GM12878 (cell line): ENCODE measurements at regions not wholly inside any gene's neighbourhood (a gene's known extent, or its start where the extent isn't known, plus 50 kb on each side); places are given as distances from the start of the nearest gene placed in this dataset.

Experiments used
- ATAC-seq: fragments of 200-7000 bp; cut with Tn5 transposase; 3 replicates; pipeline ENCODE4 v1.9.1; 2020; ENCODE audit warnings: mild to moderate bottlenecking, moderate library complexity
- BruUV-seq: library from RNA; stranded (reverse); fragments of 400-500 nt; replicated peaks from 2 replicates; lab custom pipeline; 2021; lab: Mats Ljungman, UMichigan
- CTCF ChIA-PET: fragments of 300-600 bp; sonication (Branson Sonifier 250); formaldehyde crosslinking; extraction: SDS; loops from one replicate; lab custom pipeline; 2021; ENCODE audit warnings: inconsistent platforms; lab: Yijun Ruan, JAX
- POLR2A ChIA-PET: fragments of 350-600 bp; formaldehyde crosslinking; extraction: SDS; loops from one replicate; lab custom pipeline; 2021; ENCODE audit warnings: inconsistent platforms; lab: Charles Lee
- RAD21 ChIA-PET: fragments of 300-600 bp; sonication (Branson Sonifier 250); formaldehyde crosslinking; loops from one replicate; lab custom pipeline; 2023; ENCODE audit warnings: antibody characterized with exemption; ENCODE audit not compliant: unreplicated experiment; lab: Charles Lee
- SMC1A ChIA-PET: fragments of 300-600 bp; sonication (Branson Sonifier 250); formaldehyde crosslinking; loops from one replicate; lab custom pipeline; 2023; ENCODE audit not compliant: unreplicated experiment, uncharacterized antibody; lab: Charles Lee
- DNase-seq: peaks from one replicate; pipeline ENCODE4 v3.0.0-alpha.2; 2011; ENCODE audit warnings: low read depth, low spot score
- FAIRE-seq: peaks from 3 replicates; lab custom pipeline; 2011; peaks lifted over from hg19 to GRCh38; lab: Jason Lieb, UNC
- H2AFZ ChIP-seq: 2 replicates; pipeline ENCODE4 v1.6.0; 2011; ENCODE audit warnings: low read depth, low read length, control low read depth; ENCODE audit not compliant: control insufficient read depth
- H3K27ac ChIP-seq: 2 replicates; pipeline ENCODE4 v1.5.1; 2011; ENCODE audit warnings: control low read depth; ENCODE audit not compliant: control insufficient read depth, insufficient read depth
- H3K27me3 ChIP-seq, 2 experiments: replicated peaks in 1 of 2; 2 replicates each; pipeline versions ENCODE4 v1.6.0 to v1.6.1; 2011; ENCODE audit warnings: low read length in 1 of 2; ENCODE audit not compliant: control insufficient read depth in 2 of 2, insufficient read depth in 2 of 2
- H3K36me3 ChIP-seq, 2 experiments: 2 replicates each; pipeline ENCODE4 v1.5.1; 2011; ENCODE audit warnings: low read length in 1 of 2; ENCODE audit not compliant: control insufficient read depth in 2 of 2, insufficient read depth in 2 of 2
- H3K4me1 ChIP-seq: 2 replicates; pipeline ENCODE4 v1.6.1; 2011; ENCODE audit warnings: mild to moderate bottlenecking, low read length, moderate library complexity, mixed read lengths; ENCODE audit not compliant: control insufficient read depth, insufficient read depth
- H3K4me2 ChIP-seq: 2 replicates; pipeline ENCODE4 v1.6.0; 2011; ENCODE audit warnings: control low read depth; ENCODE audit not compliant: control insufficient read depth, insufficient read depth
- H3K4me3 ChIP-seq: fragments of 200-600 bp; sonication (generic); 2 replicates; pipeline ENCODE4 v1.5.1; 2016
- H3K79me2 ChIP-seq: 2 replicates; pipeline ENCODE4 v1.6.0; 2011; ENCODE audit warnings: low read length; ENCODE audit not compliant: control insufficient read depth, insufficient read depth
- H3K9ac ChIP-seq: 2 replicates; pipeline ENCODE4 v1.8.0; 2011; ENCODE audit warnings: low read length, control low read depth, mixed read lengths; ENCODE audit not compliant: control insufficient read depth, insufficient read depth
- H3K9me3 ChIP-seq: replicated peaks from 3 replicates; pipeline ENCODE4 v1.5.1; 2011; ENCODE audit warnings: mild to moderate bottlenecking, low read length; ENCODE audit not compliant: control insufficient read depth, insufficient read depth
- H4K20me1 ChIP-seq: 2 replicates; pipeline ENCODE4 v1.6.0; 2011; ENCODE audit not compliant: control insufficient read depth, insufficient read depth
- HSF1 ChIP-seq: fragments of 150-350 bp; IDR thresholded peaks from 2 replicates; pipeline ENCODE4 v1.6.1; 2014; ENCODE audit warnings: mild to moderate bottlenecking, low read depth, low read length
- JUND ChIP-seq: IDR thresholded peaks from 2 replicates; pipeline ENCODE4 v1.6.1; 2012; ENCODE audit warnings: low read depth, mild to moderate bottlenecking, low read length, improper control_type of control experiment, moderate library complexity
- YBX1 ChIP-seq: fragments of 450-650 bp; IDR thresholded peaks from 2 replicates; pipeline ENCODE4 v1.6.1; 2016; ENCODE audit warnings: antibody characterized with exemption
- ZBTB40 ChIP-seq: fragments of 450-650 bp; IDR thresholded peaks from 2 replicates; pipeline ENCODE4 v1.6.1; 2016; ENCODE audit warnings: mild to moderate bottlenecking, moderate library complexity, borderline replicate concordance
- ZNF24 ChIP-seq: fragments of 450-650 bp; IDR thresholded peaks from 2 replicates; pipeline ENCODE4 v1.6.1; 2017; ENCODE audit warnings: antibody characterized with exemption, mild to moderate bottlenecking
- WGBS: methylation state at CpG from one replicate; pipeline ENCODE4 v1.1.6; 2016; ENCODE audit warnings: low lambda C conversion rate; ENCODE audit not compliant: insufficient replicate concordance, insufficient coverage; ENCODE audit errors: missing lambda C conversion rate; 5-methylcytosine and 5-hydroxymethylcytosine counted together
- in situ Hi-C: fragments of 300-500 bp; cut with MboI; formaldehyde crosslinking; loops from 9 replicates; pipeline ENCODE4 v1.14.3; 2018; ENCODE audit warnings: mixed read lengths
- intact Hi-C: fragments of 100-400 bp; cut with micrococcal nuclease; formaldehyde crosslinking; loops from one replicate; pipeline ENCODE4 v1.14.2; 2022; ENCODE audit not compliant: unreplicated experiment

- FAIRE-seq: no peak
- H3K4me1 ChIP-seq: no peaks in the 10 kb centered on the region
- no peak overlapping the region for H3K27ac ChIP-seq
- intact Hi-C loops: no loop called here
- 0% methylated on average over 2 of the region's 2 CpGs for WGBS
- ChIA-PET RAD21 (no interaction called here), SMC1A (no interaction called here), POLR2A (no interaction called here), CTCF (no interaction called here)
- no peak overlapping the region for H3K9ac ChIP-seq
- no peaks in the 10 kb centered on the region for H3K79me2 ChIP-seq
- BruUV-seq: no TSS peak
- no peaks in the 10 kb centered on the region for H4K20me1 ChIP-seq
- no peak for DNase-seq
- no peak overlapping the region for H2AFZ ChIP-seq
- H3K9me3 ChIP-seq: no peaks in the 10 kb centered on the region
- H3K4me3 ChIP-seq: no peak overlapping the region
- TF ChIP-seq YBX1: no peak
- TF ChIP-seq JUND: no peak
- TF ChIP-seq ZBTB40: no peak
- no peak for TF ChIP-seq ZNF24
- TF ChIP-seq HSF1: no peak
- ATAC-seq: no peak
- no peaks in the 10 kb centered on the region for H3K27me3 ChIP-seq
- H3K36me3 ChIP-seq: no peaks in the 10 kb centered on the region
- in situ Hi-C loops: no loop called here
- no peak overlapping the region for H3K4me2 ChIP-seq
Observed at GRCh38 chr18:53757328-53757727, 467.1 kb downstream of the MBD2 start.
